NCI-H2029 (cell line): ENCODE measurements at regions not wholly inside any gene's neighbourhood (a gene's known extent, or its start where the extent isn't known, plus 50 kb on each side); places are given as distances from the start of the nearest gene placed in this dataset.
"Not testable (repeated sequence)": the region's sequence is repeated elsewhere in the genome, so short reads cannot be mapped to it uniquely, and the experiment has no call there.

Experiments used
- DNase-seq: peaks from one replicate; lab custom pipeline; 2025; lab: John Stamatoyannopoulos, UW

GRCh38 chr3:95167748-95168147 is 1104.9 kb downstream of the NSUN3 start:
- DNase-seq, result no peak

GRCh38 chr3:95168526-95168925 is 1105.7 kb downstream of the NSUN3 start:
- no peak for DNase-seq

- DNase-seq, result peak; percentile 19
Measured at GRCh38 chr3:95172164-95172943, 1109.5 kb downstream of the NSUN3 start.

GRCh38 chr3:95177096-95177495 is 1114.2 kb downstream of the NSUN3 start:
- DNase-seq, result no peak

- DNase-seq, result no peak
Measured at GRCh38 chr3:95184038-95184437, 1121.2 kb downstream of the NSUN3 start.

- no peak for DNase-seq
Measured at GRCh38 chr3:95189348-95189747, 1126.5 kb downstream of the NSUN3 start.

- DNase-seq, result no peak
Measured at GRCh38 chr3:95197661-95198060, 1134.8 kb downstream of the NSUN3 start.

- no peak for DNase-seq
Measured at GRCh38 chr3:95200384-95200783, 1137.5 kb downstream of the NSUN3 start.

- DNase-seq, result no peak
Measured at GRCh38 chr3:95210878-95211277, 1148.0 kb downstream of the NSUN3 start.

- DNase-seq, result no peak
Measured at GRCh38 chr3:95212117-95212516, 1149.3 kb downstream of the NSUN3 start.

- no peak for DNase-seq
Measured at GRCh38 chr3:95215437-95215957, 1152.6 kb downstream of the NSUN3 start.

GRCh38 chr3:95217661-95218060 is 1154.8 kb downstream of the NSUN3 start:
- DNase-seq, result no peak

GRCh38 chr3:95218484-95218883 is 1155.6 kb downstream of the NSUN3 start:
- DNase-seq, result no peak

- no peak for DNase-seq
Measured at GRCh38 chr3:95226437-95226836, 1163.6 kb downstream of the NSUN3 start.

GRCh38 chr3:95227092-95227491 is 1164.2 kb downstream of the NSUN3 start:
- DNase-seq, result no peak

GRCh38 chr3:95228416-95228815 is 1165.6 kb downstream of the NSUN3 start:
- DNase-seq, result no peak

- no peak for DNase-seq
Measured at GRCh38 chr3:95235916-95236315, 1173.1 kb downstream of the NSUN3 start.

- no peak for DNase-seq
Measured at GRCh38 chr3:95237783-95238182, 1174.9 kb downstream of the NSUN3 start.

- DNase-seq, result no peak
Measured at GRCh38 chr3:95240395-95240794, 1177.5 kb downstream of the NSUN3 start.

- DNase-seq, result not testable (repeated sequence)
Measured at GRCh38 chr3:95241256-95241655, 1178.4 kb downstream of the NSUN3 start.

GRCh38 chr3:95246413-95246812 is 1183.6 kb downstream of the NSUN3 start:
- no peak for DNase-seq

- no peak for DNase-seq
Measured at GRCh38 chr3:95254061-95254460, 1191.2 kb downstream of the NSUN3 start.

- DNase-seq, result no peak
Measured at GRCh38 chr3:95254758-95255157, 1191.9 kb downstream of the NSUN3 start.

GRCh38 chr3:95265129-95265528 is 1202.3 kb downstream of the NSUN3 start:
- DNase-seq, result no peak
